IPS-NIHi7 (cell line): ENCODE measurements at regions not wholly inside any gene's neighbourhood (a gene's known extent, or its start where the extent isn't known, plus 50 kb on each side); places are given as distances from the start of the nearest gene placed in this dataset.
"Not testable (repeated sequence)": the region's sequence is repeated elsewhere in the genome, so short reads cannot be mapped to it uniquely, and the experiment has no call there.

Experiments
- DNase-seq: peaks from one replicate; pipeline ENCODE4 v3.0.0; 2012; ENCODE audit warnings: mixed read lengths; ENCODE audit errors: extremely low spot score

DNA sequence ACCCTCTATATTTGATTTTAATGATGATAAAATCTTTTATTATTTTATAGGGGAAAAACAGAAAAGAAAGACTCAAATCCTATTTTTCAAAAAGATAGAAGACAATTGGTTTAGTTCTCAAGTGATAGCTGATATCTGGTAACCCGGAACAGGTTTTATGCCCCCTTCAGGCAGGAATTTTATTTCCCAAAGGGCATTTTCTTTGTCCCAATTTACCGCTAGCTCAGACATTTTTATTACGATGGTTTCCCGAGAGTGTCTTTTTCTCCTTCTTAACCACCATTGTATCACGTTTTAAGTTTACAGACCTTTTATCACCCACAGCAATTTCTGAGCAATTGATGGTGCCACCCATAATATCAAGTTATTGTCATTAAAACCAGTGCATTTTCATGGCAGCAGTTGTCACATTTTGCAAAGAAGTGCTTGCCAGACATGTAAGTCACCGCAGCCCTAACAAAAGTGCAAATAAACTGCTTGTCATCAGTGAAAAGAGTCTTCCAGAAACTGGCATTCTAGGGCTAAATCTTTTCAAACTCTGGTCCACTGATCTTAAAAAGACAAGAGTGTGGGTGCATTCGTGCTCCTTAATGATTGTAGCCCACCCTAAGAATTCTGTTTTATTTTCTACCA, 204.8 kb upstream of the VCX start:
- DNase-seq, result no peak

DNA sequence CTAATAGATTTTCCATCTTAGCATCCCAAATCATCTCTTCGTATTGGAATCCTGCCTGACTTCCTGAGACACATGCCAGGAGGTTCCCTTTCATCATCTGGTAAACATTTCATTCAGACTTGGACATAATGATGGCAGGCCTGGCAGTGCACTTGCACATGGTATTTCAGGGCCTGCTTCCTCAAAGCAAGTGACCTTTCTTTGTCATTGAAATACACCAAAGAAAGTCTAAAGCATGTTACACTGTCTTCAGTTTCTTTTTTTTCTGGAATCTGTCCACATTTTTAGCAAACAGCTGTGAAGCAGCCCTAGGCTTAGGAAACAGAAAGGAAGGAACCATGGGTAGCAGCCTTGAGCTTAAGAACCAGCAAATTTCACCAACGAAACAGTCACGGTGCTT, 205.9 kb upstream of the VCX start:
- no peak for DNase-seq

DNA sequence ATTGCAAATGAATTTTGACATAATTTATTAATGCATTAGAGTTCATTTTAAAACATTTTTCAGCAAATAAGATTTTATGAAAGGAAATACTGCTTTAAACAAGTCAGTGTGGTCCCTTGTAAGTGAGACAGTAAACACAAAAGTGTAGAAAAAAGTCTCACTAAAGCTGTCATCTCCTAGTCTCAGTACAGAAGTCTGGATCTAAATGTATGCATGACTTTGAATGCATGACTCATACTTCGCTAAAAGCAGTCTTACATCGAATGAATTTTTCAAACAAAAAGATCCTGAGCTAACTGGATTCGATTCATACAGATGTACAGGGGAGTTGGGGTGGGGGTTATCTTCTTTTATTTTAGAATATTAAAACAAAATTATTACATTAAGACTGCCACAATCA, 207.4 kb upstream of the VCX start:
- DNase-seq, result no peak

DNA sequence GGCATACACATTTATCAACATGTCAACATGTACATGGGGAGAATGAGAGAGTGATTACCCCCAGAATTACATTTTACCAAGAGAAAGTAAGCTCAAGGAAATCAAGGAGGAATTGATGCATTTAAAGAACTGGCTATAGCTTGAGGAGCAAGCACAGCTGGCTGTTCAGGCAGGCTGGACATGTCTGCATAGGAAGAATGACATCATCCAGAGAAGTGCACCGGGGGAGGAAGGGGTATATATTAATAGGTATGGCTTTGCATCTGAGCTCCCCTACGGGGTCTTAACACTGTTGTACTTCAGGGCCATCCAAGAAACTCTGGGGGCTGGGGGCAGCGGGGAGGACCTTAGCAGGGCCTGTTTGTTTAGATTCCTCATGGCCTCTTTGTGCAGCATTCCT, 222.4 kb upstream of the VCX start:
- no peak for DNase-seq

DNA sequence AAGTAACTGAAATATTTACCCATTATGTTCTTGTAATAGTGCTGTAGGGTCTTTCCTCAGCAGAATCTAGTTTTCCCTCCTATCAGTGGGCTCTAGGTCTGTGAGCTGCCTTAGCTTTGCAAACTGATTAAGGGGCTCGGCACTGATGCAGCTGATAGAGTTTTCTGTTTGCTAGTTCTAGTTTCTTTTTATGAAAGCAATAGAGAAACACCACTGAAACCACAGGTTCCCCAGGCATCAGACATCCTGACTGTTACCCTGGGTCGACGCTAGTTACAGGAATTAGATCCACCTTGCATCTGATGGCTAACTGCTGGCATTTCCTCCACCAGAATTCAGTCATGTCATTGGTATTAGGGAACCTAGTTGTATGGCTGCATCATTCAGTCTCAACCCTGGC, 225.0 kb upstream of the VCX start:
- no peak for DNase-seq

DNA sequence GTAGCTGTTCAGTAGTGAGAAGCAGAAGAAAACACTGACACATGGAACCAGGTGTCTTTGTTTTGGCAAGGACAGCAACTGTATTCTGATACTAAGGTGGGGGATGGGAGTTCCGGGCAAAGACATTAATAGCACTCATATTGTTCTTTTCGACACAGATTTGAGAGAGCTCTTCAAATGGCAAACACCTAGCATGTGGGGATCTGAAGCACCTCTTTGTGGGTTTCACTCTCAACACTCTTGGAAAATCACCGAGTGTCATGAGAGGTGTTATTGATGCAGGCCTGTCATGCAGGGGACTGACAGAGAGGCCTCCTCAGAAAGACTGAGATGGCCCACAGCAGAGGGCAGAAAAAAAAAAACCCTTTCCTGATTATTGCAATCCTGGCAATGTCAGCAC, 228.4 kb upstream of the VCX start:
- DNase-seq, result no peak

DNA sequence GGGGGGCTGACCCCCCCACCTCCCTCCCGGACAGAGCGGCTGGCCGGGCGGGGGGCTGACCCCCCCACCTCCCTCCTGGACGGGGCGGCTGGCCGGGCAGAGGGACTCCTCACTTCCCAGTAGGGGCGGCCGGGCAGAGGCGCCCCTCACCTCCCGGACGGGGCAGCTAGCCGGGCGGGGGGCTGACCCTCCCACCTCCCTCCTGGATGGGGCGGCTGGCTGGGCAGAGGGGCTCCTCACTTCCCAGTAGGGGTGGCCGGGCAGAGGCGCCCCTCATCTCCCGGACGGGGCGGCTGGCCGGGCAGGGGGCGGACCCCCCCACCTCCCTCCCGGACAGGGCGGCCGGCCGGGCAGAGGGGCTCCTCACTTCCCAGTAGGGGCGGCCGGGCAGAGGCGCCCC, 234.3 kb upstream of the VCX start:
- not testable (repeated sequence) for DNase-seq

DNA sequence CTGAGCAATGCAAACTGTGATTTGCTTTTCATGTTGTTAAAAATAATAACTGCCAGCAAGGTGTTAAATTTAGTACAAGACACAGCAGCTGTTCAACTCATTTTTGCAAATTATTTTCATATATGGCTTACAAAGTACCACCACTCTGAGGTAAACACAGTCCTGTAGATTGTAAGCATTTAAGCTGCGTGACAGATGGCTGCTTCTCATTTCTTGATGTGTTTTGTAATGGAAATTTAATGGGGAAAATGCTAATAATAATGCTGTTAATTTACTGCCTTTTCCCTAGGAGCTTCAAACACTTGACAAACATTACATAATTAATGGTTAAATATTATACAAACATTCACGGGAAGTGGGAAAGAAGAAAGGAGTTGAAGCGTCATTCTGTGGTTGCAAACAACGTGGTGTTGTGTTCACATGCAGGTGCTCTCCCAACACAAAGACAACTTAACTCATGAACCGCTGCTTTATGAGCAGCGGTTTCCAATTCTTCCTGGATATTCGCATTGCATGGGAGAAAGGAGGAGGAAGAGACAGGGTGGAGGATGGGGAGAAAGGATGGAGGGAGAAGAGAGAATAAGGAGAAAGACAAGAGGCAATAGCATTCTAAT, 236.8 kb upstream of the VCX start:
- DNase-seq, result no peak

DNA sequence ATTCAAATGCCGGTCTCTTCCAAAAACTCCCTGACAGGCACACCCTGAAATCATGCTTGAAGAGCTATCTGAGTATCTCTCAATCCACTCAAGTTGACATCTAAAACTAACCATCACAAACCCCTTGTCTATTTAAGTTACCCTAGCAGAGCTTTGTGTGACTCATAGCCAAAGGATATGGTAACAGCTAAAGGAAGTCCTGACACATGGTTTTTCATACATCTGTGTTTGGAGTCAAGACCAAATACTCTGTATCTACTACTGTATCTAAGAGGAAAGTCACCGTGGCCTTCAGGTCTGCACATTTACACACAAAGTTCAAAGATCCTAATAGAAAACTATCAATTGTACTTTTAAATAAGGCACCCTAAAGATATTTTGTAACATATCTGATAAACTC, 239.6 kb upstream of the VCX start:
- DNase-seq, result no peak

DNA sequence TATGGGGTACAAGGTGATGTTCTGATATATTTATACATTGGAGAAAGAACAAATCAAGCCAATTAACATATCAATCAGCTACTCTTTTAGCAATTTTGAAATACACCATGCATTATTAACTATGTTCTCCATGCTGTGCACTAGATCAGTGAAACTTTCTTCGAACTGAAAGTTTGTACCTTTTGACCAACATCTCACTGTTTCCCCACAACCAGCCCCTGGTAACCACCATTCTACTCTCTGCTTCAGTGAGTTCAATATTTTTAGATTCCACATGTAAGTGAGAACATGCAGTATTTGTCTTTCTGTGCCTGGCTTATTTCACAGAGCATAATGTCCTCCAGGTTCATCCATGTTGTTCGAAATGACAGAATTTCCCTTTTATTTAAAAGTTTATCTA, 246.1 kb upstream of the VCX start:
- DNase-seq, result no peak

DNA sequence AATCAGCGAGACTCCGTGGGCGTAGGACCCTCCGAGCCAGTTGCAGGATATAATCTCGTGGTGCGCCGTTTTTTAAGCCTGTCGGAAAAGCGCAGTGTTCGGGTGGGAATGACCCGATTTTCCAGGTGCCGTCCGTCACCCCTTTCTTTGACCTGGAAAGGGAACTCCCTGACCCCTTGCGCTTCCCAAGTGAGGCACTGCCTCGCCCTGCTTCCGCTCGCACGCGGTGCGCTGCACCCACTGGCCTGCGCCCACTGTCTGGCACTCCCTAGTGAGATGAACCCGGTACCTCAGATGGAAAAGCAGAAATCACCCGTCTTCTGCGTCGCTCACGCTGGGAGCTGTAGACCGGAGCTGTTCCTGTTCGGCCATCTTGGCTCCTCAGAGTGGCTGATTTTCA, 249.6 kb upstream of the VCX start:
- DNase-seq, result not testable (repeated sequence)

DNA sequence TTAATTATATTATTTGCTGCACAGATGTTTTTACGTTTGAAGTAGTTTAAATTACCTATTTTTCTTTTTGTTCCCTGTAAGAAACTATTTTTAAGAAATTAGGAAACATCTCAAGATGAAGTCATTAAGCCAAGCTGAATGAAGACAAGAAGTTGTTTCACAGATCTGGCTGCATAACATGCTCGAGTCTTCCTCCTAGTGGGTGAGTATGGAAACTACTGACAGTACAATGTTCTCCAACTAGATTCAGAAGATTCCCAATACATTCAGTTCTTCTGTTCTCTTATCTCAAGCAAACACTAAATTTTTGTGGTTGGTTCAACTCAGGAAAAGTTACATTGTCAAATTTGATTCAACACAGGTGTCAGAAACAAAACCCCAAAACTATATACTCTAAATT, 256.8 kb upstream of the VCX start:
- peak; percentile 37 for DNase-seq

DNA sequence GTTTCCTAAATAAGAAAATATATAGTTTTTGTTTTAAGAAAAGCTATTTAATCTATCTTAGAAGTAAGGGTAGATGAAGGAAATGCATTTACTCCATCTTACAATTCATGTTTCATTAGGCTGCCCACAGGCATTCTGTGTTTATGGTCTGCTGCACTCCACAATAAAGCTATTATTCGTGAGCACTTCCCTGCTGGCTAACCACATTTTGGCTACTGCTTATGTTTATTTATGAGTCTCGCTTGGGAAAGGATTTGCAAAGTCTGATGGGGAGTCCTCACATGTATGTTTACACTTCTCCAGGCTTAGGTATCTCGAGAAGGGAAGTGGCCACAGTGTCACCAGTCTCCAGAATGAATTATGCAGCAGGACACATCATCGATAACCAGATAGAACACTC, 260.8 kb upstream of the VCX start:
- no peak for DNase-seq

DNA sequence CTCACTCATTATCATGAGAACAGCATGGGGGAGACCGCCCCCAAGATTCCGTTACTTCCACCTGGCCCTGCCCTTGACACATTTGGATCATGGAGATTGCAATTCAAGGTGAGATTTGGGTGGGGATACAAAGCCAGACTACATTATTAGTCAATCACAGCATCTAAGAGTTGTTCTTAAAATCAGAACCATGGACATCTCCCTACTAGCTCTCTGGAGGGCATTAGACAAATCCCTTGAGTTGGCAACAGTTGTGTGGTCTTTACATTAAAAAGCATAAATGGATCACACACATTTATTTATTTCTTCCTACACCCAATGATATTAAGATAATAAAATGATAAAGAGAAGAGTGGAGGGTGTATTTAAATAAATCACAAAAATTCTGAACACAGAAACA, 262.8 kb upstream of the VCX start:
- peak; percentile 14 for DNase-seq

DNA sequence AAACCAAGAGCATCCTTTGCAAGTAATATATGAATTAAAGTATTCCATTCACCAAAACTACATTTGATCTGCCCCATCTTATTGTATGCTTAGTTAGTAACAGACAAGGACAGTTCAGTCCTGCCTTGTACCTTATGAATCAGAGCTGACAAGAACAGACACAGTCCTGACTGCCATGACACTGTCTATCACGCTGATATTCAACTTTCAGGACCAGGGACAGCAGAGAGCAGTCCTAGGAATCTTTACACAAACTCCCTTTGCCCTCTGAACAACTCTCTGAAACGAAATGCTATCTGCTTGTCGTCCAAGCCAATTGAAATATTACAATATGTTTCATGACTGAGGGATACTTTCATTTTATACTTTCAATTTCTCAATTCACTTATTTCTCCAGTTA, 268.6 kb upstream of the VCX start:
- DNase-seq, result peak; percentile 61

DNA sequence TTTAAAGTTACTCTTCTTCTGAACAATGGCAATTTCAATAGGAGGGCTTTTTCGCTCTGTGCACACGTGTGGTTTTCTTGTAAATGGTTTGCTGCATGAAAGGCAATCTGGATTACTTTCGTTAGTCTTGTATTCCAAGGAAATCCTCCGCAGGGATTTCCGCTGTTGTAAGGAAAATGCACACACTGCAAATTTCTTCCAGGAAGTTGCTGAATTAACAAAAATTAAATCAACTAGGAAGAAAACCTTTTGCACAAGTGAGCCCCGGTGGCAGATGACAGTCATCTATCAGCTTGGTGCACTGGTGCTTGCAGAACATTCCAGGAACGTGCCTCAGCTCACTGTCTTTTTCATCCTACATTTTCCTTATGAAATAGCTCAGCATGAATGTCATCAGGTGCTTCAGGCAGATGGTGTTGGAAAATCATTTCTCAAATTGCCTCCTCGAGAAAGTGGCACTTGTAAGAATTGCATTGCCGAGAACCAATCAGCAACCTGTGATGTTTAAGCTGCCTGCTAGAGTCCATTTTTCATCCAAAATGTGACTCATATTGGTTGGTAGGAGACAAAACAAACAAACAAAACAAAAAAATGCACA, 272.4 kb upstream of the VCX start:
- no peak for DNase-seq

DNA sequence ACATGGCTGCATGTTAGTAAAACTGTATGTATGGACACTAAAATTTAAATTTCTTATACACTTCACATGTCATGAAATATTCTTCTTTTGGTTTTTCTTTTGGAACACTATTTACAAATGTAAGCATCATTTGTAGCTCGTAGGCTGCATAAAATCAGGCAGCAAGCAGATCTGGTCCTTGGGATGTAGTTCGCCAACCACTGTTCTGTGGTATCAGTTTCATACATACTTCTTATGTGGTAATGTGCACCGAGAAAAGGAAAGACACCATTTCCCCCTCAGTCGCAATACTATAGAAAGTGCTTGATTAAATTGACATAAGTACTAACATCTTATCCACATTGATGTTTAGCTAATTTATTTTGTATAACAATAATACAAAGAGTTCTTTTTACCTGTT, 274.4 kb upstream of the VCX start:
- no peak for DNase-seq

DNA sequence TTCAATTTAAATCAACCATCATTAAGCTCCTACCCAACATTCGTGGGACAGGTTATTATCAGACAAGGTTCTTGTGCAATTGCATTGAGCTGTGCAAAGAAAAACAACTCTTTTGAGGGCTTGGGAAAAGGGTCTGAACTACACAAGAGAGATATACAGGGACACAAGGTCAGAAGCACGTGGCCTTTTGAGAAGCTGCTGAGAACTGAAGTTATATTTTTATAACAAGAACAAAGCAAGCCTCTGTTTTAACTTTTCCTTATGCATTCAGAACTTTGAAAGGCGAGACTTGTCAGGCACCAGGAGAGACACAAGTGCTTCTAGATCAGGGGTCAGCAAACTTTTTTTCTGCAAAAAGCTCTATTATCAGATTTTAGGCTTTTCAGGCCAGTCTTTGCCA, 274.8 kb upstream of the VCX start:
- no peak for DNase-seq

DNA sequence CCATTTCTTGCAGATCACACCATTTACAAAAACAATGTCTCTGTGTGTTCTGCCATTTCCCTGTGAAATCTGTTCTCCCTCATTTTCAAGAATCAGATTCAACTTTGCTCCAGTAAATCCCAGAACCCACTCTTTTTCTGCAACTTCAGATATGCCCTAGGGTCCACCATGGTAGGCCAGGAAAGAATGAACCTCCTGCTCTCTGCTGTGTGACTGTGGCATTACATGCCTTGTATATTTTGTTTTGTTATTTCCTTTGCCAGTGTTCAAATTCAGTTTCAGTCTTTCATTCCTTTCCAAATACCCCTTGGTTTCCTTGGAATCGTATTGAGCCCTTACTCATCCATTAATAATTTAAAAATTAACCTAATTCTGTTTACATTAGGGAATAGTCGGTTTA, 290.2 kb upstream of the VCX start:
- peak; percentile 14 for DNase-seq

DNA sequence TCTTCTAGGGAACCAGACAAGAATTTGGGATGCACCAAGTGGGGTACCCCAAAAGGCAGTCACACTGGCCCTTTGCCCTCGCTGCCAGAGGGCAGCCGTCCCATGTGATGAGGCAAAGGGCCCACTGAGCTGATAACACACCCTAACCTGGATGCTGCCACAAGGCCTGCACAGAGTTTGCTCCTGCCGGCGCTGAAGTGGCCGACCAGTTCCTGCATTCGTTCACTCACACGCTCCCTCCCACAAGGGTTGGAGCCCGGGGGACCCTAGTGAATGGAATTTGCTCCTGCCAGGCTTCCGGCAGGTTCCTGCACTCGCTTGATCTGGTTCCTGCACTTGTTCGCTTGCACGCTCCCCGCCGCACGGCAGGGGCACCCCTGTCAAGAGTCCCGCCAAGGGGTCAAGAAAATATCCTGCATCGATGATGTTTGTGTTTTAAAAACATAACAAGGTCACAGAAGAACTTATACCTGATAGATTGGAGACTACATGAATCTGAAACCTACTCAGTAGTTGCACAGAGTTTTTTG, 296.4 kb upstream of the VCX start:
- no peak for DNase-seq

DNA sequence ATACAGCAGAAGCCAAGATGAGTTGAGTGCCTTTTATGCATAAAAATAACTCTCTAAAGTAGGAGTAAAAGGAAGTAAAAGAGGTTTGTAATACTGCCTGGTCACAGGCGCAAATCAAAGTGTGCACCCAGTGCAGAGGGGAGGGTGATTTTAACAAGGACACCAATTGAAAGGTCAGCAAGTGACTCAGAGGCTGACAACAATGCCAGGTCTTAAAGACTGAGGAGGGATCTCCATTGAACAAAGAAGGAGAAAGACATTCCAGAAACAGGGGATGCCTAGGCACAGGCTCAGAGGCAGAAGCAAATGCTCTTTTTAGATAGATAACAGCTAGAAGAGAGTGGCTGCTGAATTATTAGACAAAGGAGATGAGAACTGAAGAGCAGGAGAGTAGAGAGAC, 297.4 kb upstream of the VCX start:
- no peak for DNase-seq

DNA sequence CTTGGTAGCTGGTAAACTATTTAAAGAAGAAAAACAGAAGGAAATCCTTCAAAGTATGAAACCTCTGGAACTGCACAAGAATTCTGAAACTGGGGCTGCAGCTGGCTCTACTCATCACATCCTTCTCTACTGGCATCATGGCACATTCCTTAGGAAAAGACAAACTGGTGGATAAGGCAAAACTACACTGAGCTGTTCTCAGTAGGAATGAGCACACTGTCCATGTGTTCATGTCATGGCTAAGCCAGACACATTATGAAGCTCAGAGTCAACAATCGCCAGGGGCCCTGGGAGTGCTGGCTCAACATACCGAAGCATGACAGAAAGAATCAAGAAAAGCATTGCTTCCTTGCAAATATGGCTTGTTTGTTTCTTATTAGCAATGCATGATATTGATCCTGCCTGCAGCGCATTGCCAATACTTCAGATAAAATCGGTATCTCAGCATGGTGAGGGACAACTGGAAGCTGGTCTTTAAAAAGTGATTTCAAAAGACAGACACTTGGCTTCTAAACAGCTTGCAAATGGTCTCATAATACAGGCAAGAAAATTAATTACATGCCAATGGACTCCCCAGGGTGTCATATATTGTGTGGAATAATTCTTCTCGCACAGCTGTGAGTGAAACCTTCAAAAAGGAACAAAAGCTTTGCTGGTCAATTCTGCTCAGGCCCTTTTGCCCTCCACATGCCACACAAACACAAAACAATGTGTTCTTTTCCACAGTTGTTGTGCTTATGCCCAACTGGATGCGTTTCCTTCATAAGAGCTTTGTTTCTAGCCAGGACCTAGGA, 300.2 kb upstream of the VCX start:
- DNase-seq, result no peak

DNA sequence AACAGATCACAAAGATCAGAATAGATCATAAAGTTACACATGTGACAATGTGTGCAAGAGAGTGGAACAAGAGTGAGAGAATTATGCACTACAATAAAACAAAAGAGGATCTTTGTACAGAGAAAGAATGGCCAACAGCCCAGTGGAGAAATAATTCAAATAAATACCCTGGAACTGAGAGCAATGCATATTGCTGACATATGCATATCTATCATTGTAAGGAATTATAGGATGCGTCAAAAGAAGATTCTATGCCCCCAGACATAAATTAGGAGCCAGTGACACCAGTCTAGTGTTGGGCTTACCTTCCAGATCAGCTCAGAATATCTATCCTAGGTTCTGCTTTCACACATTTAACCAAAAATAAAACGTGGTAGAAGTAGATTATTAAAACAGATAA, 320.1 kb upstream of the VCX start:
- no peak for DNase-seq
